ENCODE measurements at regions not wholly inside any gene's neighbourhood (a gene's known extent, or its start where the extent isn't known, plus 50 kb on each side); places are given as distances from the start of the nearest gene placed in this dataset.

- TF ChIP-seq CTCF (IDR thresholded peaks at IDR 0.05; ENCODE audit: unreplicated experiment): no peak
- BruUV-seq (replicated peaks): no TSS peak
- CTCF ChIA-PET: no interaction called here
- intact Hi-C loops (cut with micrococcal nuclease; ENCODE audit: unreplicated experiment): no loop called here
- Mint-ChIP-seq H3K36me3 (ENCODE audit: insufficient read depth, unreplicated experiment) (no peaks in the 10 kb centered on the region), H3K27ac (ENCODE audit: unreplicated experiment) (no peak overlapping the region), H3K4me3 (ENCODE audit: low read depth, unreplicated experiment) (no peak overlapping the region), H3K27me3 (ENCODE audit: unreplicated experiment) (no peaks in the 10 kb centered on the region), H3K9me3 (ENCODE audit: low read depth, unreplicated experiment) (peaks cover 2% of the 10 kb centered on the region), H3K4me1 (ENCODE audit: low read depth, unreplicated experiment) (peaks cover 8% of the 10 kb centered on the region)
- DNase-seq: no peak
These were observed 365.1 kb downstream of the DDX10 start for GRCh38 chr11:109029927-109030326.

- TF ChIP-seq CTCF (IDR thresholded peaks at IDR 0.05; ENCODE audit: unreplicated experiment): no peak
- Mint-ChIP-seq H3K27me3 (ENCODE audit: unreplicated experiment) (no peaks in the 10 kb centered on the region), H3K4me1 (ENCODE audit: low read depth, unreplicated experiment) (no peaks in the 10 kb centered on the region), H3K4me3 (ENCODE audit: low read depth, unreplicated experiment) (no peak overlapping the region), H3K27ac (ENCODE audit: unreplicated experiment) (no peak overlapping the region), H3K9me3 (ENCODE audit: low read depth, unreplicated experiment) (no peaks in the 10 kb centered on the region), H3K36me3 (ENCODE audit: insufficient read depth, unreplicated experiment) (no peaks in the 10 kb centered on the region)
- DNase-seq: no peak
- CTCF ChIA-PET: no interaction called here
- intact Hi-C loops (cut with micrococcal nuclease; ENCODE audit: unreplicated experiment): no loop called here
- BruUV-seq (replicated peaks): no TSS peak
These were observed 368.9 kb downstream of the DDX10 start for GRCh38 chr11:109033627-109034338.

- no peaks in the 10 kb centered on the region for H3K27me3 Mint-ChIP-seq (ENCODE audit: unreplicated experiment)
- no peak overlapping the region for H3K4me3 Mint-ChIP-seq (ENCODE audit: low read depth, unreplicated experiment)
- H3K9me3 Mint-ChIP-seq (ENCODE audit: low read depth, unreplicated experiment): no peaks in the 10 kb centered on the region
- CTCF ChIA-PET: no interaction called here
- no peak for DNase-seq
- no peaks in the 10 kb centered on the region for H3K36me3 Mint-ChIP-seq (ENCODE audit: insufficient read depth, unreplicated experiment)
- H3K4me1 Mint-ChIP-seq (ENCODE audit: low read depth, unreplicated experiment): no peaks in the 10 kb centered on the region
- no peak for TF ChIP-seq CTCF (IDR thresholded peaks at IDR 0.05; ENCODE audit: unreplicated experiment)
- intact Hi-C loops (cut with micrococcal nuclease; ENCODE audit: unreplicated experiment): no loop called here
- no TSS peak for BruUV-seq (replicated peaks)
- no peak overlapping the region for H3K27ac Mint-ChIP-seq (ENCODE audit: unreplicated experiment)
These were observed 369.4 kb downstream of the DDX10 start for GRCh38 chr11:109034339-109034696.

- Mint-ChIP-seq H3K4me1 (ENCODE audit: low read depth, unreplicated experiment) (no peaks in the 10 kb centered on the region), H3K27me3 (ENCODE audit: unreplicated experiment) (no peaks in the 10 kb centered on the region), H3K27ac (ENCODE audit: unreplicated experiment) (no peak overlapping the region), H3K36me3 (ENCODE audit: insufficient read depth, unreplicated experiment) (no peaks in the 10 kb centered on the region), H3K9me3 (ENCODE audit: low read depth, unreplicated experiment) (no peaks in the 10 kb centered on the region), H3K4me3 (ENCODE audit: low read depth, unreplicated experiment) (no peak overlapping the region)
- no peak for TF ChIP-seq CTCF (IDR thresholded peaks at IDR 0.05; ENCODE audit: unreplicated experiment)
- CTCF ChIA-PET: no interaction called here
- intact Hi-C loops (cut with micrococcal nuclease; ENCODE audit: unreplicated experiment): no loop called here
- BruUV-seq (replicated peaks): no TSS peak
- no peak for DNase-seq
These were observed 370.4 kb downstream of the DDX10 start for GRCh38 chr11:109035284-109035683.
